Choroid plexus epithelial cell (primary cell): ENCODE measurements at regions not wholly inside any gene's neighbourhood (a gene's known extent, or its start where the extent isn't known, plus 50 kb on each side); places are given as distances from the start of the nearest gene placed in this dataset.
A peak's percentile ranks its signal among the peaks of the same experiment; 100 is the strongest.

ENCODE experiments used
- DNase-seq: peaks from one replicate; pipeline ENCODE4 v3.0.0-alpha.2; 2010; ENCODE audit warnings: low read depth
- H3K4me3 ChIP-seq: 2 replicates; pipeline ENCODE4 v1.5.1; 2011; ENCODE audit warnings: low read depth, mild to moderate bottlenecking, control low read depth, low read length, moderate library complexity
- CTCF ChIP-seq: conservative IDR thresholded peaks from 2 replicates; pipeline ENCODE4 v1.5.1; 2011; ENCODE audit warnings: low read depth, mild to moderate bottlenecking, control low read depth, inconsistent platforms, low read length, moderate library complexity

- H3K4me3 ChIP-seq: no peak overlapping the region
- DNase-seq: peak; percentile 87
- TF ChIP-seq CTCF: peak; percentile 83
Observed at GRCh38 chr9:19922476-19923118, 133.8 kb upstream of the SLC24A2 start.

GRCh38 chr9:19920401-19920800 is 131.6 kb upstream of the SLC24A2 start:
- no peak for DNase-seq
- no peak for TF ChIP-seq CTCF
- H3K4me3 ChIP-seq: no peak overlapping the region

- DNase-seq: no peak
- no peak overlapping the region for H3K4me3 ChIP-seq
- TF ChIP-seq CTCF: no peak
Observed at GRCh38 chr9:19918630-19919029, 129.8 kb upstream of the SLC24A2 start.

- no peak for DNase-seq
- TF ChIP-seq CTCF: no peak
Observed at GRCh38 chr9:19914044-19914443, 125.2 kb upstream of the SLC24A2 start.

GRCh38 chr9:19913151-19913550 is 124.3 kb upstream of the SLC24A2 start:
- DNase-seq: no peak
- TF ChIP-seq CTCF: no peak
- no peak overlapping the region for H3K4me3 ChIP-seq

More at GRCh38 chr9:19914044-19914443, 125.2 kb upstream of the SLC24A2 start:
- no peak overlapping the region for H3K4me3 ChIP-seq

GRCh38 chr9:19903076-19903475 is 114.2 kb upstream of the SLC24A2 start:
- no peak for TF ChIP-seq CTCF
- DNase-seq: no peak
- H3K4me3 ChIP-seq: no peak overlapping the region

GRCh38 chr9:19901586-19901985 is 112.7 kb upstream of the SLC24A2 start:
- H3K4me3 ChIP-seq: no peak overlapping the region
- TF ChIP-seq CTCF: no peak
- DNase-seq: no peak
